GM19467 (cell line): ENCODE measurements at regions not wholly inside any gene's neighbourhood (a gene's known extent, or its start where the extent isn't known, plus 50 kb on each side); places are given as distances from the start of the nearest gene placed in this dataset.

ENCODE experiments used
- ATAC-seq: cut with Tn5 transposase; IDR thresholded peaks from one replicate; pipeline ENCODE4 v1.9.1; 2021; ENCODE audit warnings: mild to moderate bottlenecking, moderate library complexity; ENCODE audit not compliant: unreplicated experiment

DNA sequence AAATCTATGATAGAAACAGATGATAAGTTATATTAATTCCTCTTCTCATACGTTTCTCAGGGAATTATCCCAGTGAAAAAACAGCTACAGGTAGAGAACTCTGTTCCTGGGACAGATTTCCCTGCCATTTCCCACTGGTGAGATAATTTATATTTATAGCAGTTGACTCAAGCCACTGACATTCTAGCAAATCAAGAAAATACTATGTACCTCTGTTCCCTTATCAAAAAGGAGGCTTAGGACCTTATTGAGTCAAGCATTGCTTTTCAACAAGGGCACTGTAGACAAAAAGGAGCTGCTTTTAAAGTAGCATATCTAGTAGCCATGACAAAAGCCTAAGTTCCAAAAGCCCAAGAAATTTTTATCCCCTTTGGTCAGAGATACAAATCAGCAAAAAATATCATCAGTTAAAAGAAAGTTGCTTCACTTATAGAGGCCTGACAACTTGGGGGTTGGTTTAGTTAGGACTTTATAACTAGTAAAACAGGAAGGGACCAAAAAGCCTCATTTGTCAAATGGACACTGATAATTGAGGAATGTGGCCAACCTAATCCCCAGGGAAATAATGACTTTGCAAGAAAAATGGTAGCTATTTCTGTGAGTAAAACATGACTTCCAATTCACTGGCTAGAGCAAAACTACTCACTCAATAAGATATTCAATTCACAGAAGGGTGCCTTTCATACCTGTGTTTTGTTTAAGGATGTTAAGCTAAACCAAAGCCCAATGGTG lies 652.5 kb downstream of the SLITRK1 start:
- no peak for ATAC-seq

DNA sequence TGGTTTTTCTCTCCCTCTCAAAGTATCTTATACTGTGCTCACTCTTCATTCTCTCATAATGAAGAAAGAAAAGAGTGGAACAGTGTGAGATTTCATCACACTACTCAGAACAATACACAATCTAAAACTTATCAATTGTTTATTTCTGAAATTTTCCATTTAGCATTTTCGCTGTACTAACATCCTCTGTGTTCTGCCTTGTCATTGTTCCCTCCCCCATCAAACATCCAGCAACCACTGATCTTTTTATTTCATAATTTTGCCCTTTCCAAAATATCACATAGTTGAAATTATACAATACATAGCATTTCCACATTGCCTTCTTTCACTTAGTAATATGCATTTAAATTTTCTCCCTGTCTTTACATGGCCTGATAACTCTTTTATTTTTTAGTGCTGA lies 658.7 kb downstream of the SLITRK1 start:
- no peak for ATAC-seq

DNA sequence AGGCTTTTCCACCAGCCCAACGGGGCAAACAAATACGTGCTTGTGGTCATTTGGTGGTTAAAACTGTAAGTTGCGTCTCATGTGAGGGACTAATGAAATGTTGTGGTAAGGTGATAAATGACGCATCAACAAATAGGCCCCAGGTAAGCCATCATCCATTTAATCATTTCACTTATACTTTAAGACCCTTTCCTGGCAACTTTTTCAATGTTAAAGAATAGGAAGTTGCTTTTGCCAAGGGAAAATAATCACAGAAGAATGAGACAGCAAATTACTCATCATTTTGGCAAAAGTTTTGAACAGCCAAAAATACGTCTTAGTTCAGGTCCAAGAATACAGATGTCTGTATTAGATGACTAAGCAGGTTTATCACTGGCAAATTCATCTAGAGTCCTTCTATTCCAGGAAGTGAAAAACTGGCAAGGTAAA lies 660.4 kb downstream of the SLITRK1 start:
- no peak for ATAC-seq

DNA sequence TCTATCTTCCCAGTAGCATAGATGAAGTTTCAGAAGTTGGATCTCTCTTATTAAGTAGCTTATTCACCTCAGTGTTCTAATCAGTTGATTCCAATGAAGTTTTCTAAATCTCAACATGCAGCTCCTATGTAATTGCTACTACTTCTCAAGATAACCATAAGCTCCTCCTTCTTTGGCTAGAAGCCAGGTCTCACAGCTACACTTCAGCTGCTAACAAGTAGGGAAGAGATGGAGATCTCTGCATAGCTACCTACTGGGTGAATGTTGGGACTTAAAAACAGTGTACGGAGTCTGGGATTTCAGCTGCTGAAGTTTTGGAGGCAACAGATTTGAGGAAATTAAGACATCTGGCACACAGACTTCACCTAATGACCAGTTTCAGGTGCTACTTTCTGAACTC lies 661.0 kb downstream of the SLITRK1 start:
- no peak for ATAC-seq

DNA sequence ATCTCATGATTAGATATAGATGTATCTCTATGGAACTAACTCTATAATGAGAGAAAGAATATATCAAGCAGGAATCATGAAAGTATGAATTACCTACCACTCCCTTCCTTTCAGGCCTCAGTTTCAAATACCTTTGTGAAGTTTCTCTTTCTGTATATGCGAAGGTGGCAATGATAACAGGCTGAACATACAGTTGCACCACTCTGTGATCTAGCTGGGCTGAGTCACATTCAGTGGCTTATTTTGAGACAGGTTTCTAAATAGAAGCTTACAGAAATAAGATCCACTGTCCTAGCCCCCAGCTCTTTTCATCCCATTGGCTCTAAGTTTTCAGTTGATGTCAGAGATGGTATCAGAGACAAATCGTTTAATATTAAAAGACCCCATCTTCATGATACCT lies 662.0 kb downstream of the SLITRK1 start:
- no peak for ATAC-seq

DNA sequence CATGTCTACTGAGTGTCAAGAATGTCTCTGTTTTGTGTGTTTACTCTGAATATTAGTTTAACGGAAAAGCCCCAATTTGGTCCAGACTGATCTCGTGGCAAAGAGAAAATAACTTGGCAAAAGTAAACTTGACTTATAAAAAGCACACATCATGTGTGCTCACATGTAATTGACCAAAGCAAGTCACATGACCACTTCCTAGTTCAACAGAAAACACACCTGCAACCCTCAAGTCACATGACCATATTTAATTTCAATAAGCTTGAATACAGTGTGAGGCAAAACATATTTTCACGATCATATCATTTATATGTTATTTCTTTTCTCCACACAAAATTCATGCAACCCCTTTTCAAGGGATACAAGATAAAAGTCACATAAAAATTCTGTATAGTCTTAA lies 662.4 kb downstream of the SLITRK1 start:
- ATAC-seq, result no peak

DNA sequence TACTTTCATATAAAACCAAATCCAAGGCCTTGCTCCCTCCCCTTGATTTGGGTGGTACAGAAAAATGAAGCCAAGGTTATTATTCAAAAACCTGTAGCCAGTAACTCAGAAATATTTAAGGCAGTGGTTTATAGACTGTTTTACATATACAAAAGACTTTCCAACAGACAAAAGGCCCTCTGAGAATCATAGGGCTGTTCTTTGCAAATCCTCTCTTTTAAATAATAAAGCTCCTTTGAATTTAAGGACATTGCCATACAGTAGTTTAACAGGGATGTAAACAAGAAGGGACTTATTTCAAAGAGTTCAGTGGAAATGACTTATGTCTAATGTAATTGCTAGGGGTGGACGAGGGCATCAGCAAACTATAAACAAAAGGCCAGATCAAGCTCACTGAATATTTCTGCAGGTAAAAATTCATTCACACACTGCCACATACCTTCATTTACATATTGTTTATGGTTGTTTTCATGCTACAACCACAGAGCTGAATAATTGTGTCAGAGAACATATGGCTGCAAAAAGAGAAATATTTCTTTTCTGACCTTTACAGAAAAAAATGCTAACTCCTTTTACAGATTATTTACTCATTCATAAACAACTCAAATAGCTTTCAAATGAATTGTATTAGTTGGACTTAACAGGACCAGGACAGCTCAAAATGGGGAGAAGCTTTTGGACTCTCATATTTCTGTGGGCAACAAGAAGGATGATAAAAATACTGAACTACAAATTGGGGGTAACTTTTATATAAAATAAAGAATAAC lies 665.6 kb downstream of the SLITRK1 start:
- ATAC-seq, result no peak

DNA sequence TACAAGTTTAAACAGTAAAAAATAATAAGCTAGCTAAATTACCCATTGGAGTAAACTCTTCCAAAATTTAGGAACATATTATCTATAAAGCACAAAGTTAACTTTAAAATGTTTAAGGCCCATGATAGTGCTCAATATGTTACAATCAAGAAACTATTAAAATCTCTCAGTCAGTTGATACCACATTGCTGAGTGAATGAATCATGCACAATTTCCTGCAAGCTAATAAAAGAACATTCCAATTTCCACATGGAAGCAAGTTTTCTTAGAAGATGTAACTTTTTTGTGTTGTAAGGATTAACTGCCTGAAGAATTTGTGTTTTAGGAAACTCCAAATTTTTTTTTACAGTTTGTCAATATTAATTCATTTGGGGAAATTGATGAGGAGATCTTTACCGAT lies 666.6 kb downstream of the SLITRK1 start:
- ATAC-seq, result no peak

DNA sequence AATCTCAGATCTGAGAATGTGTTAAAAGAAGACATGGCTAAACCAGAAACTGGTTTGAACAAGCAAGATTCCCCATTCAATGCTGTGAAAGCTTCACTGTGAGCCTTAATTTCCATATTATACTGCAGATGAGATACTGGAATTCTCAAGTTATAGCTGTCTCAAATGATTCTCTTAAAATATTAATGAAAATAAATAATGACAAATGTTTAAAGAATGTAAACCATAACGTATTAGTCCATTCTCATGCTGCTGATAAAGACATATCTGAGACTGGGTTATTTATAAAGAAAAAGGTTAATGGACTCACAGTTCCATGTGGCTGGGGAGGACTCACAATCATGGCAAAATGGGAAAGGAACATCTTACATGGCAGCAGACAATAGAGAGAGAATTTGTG lies 667.8 kb downstream of the SLITRK1 start:
- ATAC-seq, result no peak

DNA sequence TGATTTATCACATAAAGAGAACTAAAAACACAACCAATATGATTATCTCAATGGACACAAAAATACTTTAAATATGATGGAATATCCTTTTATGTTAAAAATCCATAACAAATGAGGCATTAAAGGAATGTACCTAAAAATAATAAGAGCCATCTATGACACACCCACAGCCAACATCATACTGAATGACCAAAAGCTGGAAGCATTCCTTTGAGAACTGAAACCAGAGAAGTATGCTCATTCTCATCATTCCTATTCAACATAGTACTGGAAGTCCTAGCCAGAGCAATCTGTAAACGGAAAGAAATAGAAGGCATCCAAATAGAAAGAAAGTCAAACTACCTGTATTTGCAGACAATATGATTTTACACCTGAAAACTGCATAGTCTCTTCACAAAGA lies 671.0 kb downstream of the SLITRK1 start:
- no peak for ATAC-seq

DNA sequence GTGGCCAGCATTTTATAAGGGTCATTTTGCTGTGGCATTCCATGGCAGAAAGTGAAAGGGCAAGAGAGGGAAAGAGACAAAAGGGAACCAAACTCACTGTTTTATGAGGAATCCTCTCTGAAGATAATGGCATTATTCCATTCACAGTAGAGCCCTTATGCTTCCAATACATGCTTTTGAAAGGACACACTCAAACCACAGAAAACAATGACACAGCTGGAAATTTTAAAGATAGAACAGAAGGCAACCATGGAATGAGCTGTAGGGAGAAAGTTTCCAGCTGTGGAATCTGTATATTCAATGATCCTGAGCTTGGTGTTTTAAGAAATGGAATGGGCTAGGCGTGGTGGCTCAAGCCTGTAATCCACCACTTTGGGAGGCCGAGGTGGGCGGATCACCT lies 677.4 kb downstream of the SLITRK1 start:
- no peak for ATAC-seq

DNA sequence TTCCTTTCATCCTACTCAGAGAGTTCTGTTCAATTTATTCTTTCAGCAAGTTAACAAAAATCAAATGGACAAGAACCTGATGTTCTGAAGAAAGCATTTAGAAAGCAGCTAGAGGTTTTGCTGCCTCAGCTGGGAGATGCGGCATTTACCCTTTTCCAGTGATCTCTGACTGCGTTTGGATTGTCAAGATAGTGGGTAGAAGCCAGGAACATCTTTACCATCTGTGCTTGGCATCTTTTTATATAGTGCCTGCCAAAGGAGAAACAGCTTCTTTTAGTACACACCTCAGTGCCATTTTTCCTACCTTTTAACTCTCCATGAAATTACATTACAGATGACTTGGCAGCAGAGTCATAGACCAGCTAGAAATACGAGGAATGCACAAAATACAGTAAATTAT lies 680.8 kb downstream of the SLITRK1 start:
- no peak for ATAC-seq

DNA sequence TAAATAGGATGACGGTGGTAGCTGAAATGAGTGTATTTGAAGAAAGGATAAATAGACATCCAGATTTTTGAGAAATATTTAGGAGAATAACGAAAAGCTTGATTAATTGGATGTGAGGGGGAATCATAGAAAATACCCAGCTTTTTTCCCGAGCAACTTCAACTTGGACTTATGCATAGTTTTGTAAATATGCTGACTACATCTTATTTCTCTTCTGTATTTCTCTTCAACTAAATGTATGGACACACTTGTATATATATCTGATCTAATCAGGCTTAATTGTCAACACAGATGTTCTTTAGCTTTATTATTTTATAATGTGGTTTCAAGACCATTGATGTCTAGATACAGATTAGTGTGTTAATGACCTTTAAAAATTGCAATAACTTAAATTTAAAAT lies 685.0 kb downstream of the SLITRK1 start:
- ATAC-seq, result no peak

DNA sequence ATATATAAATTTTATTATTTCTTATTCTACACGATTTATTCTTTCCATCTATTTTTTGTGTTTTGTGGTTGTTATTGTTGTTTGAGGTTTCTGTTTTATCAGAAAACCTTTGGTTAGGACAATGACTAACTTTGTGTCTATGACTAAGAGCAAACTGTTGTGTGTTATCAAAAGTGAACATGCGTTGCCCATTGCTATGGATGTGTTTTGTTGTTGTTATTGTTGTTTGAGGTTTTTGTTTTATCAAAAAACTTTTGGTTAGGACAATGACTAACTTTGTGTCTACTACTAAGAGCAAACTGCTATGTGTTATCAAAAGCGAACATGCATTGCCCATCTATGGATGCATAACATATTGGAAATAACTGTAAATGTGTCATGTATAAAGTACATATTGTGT lies 692.3 kb downstream of the SLITRK1 start:
- no peak for ATAC-seq

DNA sequence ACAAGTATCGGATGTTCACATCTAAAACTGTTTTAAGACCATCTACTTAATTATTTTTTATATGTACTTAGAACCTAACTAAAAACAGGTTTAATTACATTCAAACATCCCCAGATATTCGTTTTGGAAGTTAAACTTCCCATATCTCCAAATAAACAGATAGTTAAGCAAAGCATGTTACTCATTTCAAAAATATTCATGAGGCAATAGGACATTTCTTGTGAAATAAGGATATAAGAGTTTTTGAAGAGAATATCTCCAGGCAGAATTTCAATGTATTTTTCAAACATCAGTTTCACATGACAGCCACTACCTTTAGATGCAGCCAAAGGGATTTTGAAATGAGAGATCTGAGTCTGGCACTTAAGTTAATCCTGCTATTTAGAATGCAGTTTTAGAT lies 697.5 kb downstream of the SLITRK1 start:
- ATAC-seq, result no peak

DNA sequence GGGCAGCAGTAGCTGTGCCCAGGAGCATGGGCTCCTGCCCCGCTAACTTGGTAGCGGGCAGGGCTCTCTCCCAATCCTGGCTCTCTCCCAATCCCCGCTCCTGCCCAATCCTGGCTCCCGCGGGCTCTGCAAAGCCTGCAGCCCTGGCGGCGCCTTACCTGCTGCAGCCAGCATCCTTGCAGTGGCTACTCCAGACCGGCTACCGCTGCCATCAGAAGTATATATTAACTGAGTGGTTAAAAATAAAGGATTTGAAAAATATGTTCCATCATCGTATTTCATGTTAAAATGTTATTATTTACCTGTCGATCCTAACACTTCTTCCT lies 698.2 kb downstream of the SLITRK1 start:
- no peak for ATAC-seq

DNA sequence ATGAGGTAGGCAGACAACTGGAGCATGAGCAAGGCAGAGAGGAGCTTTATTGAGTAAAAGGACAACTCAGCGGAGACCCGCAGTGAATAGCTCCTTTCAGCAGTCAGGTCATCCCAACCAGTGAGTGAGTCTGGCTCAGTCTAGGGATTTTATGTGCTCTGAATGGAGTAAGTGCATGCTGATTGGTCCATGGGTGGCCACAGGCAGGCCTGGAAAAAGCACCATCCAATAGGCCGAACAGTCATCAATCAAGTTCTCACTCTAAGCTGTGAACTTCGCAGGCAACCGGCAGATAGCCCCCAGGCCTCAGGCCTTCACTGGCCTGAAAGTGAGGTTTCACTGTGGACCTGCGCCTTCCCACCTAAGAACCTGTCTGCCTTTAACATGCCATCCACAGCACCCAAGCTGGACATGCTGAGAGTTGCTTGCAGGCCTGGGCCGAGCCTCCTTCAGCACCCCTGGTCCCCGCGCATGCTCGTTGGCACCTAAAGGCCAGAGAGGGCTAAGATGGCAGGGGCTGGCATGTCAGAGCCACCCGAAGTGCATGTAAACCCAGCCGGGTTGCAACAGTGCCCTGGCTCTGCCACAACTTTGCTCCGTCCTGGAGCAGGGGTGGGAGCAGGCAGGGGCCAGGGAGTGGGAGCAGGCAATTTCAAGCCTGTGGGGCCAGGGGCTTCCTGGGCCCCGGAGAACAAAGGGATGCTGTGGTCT lies 698.7 kb downstream of the SLITRK1 start:
- ATAC-seq, result no peak

DNA sequence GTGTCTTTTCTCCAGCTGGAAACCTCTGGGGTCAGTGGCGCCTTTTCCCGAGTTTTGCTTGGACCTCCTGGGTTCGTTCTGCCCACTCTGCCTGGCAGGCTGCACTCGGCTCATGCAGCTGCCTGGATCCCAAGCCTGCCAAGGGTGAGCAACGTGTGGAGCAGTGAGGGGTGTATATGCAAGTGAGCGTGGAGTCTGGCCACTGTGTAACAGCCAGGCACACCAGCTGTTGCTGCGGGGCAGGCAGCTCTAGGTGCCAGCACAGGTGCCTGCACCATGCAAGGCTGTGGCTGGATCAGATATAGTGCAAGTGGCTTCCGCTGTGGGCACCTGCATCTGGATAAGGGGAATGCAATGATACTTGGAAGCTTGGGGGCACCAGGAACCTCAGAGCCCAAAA lies 699.4 kb downstream of the SLITRK1 start:
- no peak for ATAC-seq

DNA sequence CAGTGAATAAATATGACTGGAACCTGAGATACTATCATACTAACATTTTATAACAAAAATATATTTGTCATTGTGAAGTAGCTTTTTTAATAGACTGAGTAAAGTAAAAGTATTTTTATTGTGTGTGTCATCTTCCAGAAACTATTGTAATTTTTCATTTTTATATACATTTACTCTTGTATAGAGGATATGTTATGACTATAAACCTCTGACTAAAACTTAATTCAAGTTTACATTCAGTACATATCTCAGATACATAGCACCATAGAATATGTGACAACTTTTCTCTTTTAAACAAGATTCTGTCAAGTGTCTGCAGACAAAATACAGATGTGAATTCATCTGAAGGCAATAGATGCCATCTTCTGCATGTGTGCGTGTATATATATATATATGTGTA lies 704.3 kb downstream of the SLITRK1 start:
- ATAC-seq, result no peak

DNA sequence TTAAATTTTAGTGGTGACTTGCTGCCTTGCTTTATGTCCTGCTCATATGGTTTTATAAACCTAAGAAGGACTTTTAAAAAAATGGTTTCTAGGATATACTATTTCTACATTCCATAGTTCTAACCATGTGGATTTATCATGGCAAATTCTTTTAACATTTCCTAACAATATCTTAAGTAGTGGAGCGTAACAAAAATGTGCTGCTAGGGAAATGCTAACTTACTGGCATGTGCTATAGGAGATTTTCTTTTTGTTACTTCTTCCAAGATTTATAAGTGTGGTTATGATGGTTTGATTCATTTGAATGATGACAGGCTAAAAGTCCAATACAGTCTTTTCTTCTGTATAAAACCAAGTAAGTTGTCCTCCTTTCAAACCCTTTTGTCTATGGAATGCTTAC lies 713.7 kb downstream of the SLITRK1 start:
- ATAC-seq, result no peak

DNA sequence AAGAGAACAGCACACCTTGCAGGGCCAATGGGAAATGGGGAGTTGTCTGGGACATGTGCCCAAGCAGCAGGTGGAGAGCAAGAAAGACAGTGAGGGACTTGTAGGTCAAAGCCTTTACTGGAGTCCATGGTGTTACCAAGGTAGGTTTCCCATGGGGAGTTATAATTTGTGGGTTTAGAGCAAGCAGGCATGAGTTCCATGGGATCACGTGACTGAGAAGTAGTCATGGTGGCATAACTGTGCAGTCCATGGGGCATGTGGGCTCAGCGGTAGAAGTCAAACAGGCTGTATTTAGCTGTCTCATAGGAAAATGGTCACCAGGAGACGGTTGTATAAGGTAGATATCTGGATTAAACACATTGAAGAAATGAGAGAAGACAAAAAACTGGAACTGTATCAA lies 715.1 kb downstream of the SLITRK1 start:
- ATAC-seq, result no peak

DNA sequence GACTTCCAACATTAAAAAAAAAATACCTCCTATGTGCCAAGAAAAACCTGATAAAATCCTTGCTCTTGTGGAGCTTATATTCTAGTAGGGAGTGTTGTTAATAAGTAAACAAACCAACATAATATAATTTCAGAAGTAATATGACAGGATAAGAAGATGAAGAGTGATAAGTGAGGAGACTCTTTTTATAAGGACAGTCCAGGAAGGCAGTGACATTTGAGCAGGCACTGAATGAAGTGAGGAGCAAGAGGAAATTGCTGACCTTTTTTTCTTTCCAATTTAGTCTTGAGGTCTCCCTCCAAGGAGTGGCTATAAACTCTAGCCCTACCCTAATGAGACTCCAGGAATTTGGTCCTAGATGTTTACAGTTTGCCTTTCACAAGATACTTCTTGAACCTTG lies 715.7 kb downstream of the SLITRK1 start:
- no peak for ATAC-seq
